OCI-LY1 (cell line): ENCODE measurements at regions not wholly inside any gene's neighbourhood (a gene's known extent, or its start where the extent isn't known, plus 50 kb on each side); places are given as distances from the start of the nearest gene placed in this dataset.

Experiments used
- H2AFZ ChIP-seq: fragments of 200-600 bp; sonication (generic), shearing (Covaris generic); 2 replicates; pipeline ENCODE4 v1.6.0; 2014; ENCODE audit warnings: antibody characterized with exemption, mild to moderate bottlenecking, low read length
- H3F3A ChIP-seq: fragments of 200-600 bp; sonication (generic), shearing (Covaris generic); 2 replicates; pipeline ENCODE4 v1.6.0; 2014; ENCODE audit warnings: mild to moderate bottlenecking, antibody characterized with exemption, low read length, moderate library complexity; ENCODE audit not compliant: insufficient read depth
- H3K27ac ChIP-seq: fragments of 200-600 bp; sonication (generic); 2 replicates; pipeline ENCODE4 v1.5.1; 2014; ENCODE audit warnings: low read length, mixed run types, mild to moderate bottlenecking, low read depth; ENCODE audit not compliant: poor library complexity, severe bottlenecking
- H3K27me3 ChIP-seq: fragments of 200-600 bp; sonication (generic); 2 replicates; pipeline ENCODE4 v1.6.0; 2014; ENCODE audit warnings: antibody characterized with exemption, mild to moderate bottlenecking, low read length, moderate library complexity; ENCODE audit not compliant: insufficient read depth
- H3K36me3 ChIP-seq: fragments of 200-600 bp; sonication (generic); 2 replicates; pipeline ENCODE4 v1.6.1; 2014; ENCODE audit warnings: mild to moderate bottlenecking, antibody characterized with exemption, low read length, moderate library complexity, mixed read lengths; ENCODE audit not compliant: insufficient read depth
- H3K4me1 ChIP-seq: fragments of 200-600 bp; sonication (generic); 2 replicates; pipeline ENCODE4 v1.5.1; 2014; ENCODE audit warnings: mild to moderate bottlenecking, low read length, moderate library complexity; ENCODE audit not compliant: insufficient read depth, severe bottlenecking
- H3K4me2 ChIP-seq: fragments of 200-600 bp; sonication (generic), shearing (Covaris generic); 2 replicates; pipeline ENCODE4 v1.6.1; 2014; ENCODE audit warnings: low read length
- H3K4me3 ChIP-seq: fragments of 200-600 bp; sonication (generic); 2 replicates; pipeline ENCODE4 v1.5.1; 2014; ENCODE audit warnings: low read length, low read depth, mild to moderate bottlenecking, mixed read lengths; ENCODE audit not compliant: poor library complexity, severe bottlenecking
- H3K79me2 ChIP-seq: fragments of 200-600 bp; shearing (Covaris generic); 2 replicates; pipeline ENCODE4 v1.6.1; 2016; ENCODE audit warnings: mixed run types, low read length, mixed read lengths; ENCODE audit not compliant: insufficient read depth
- H3K9ac ChIP-seq: fragments of 200-600 bp; sonication (generic), shearing (Covaris generic); 2 replicates; pipeline ENCODE4 v1.6.1; 2014; ENCODE audit warnings: mild to moderate bottlenecking, low read length, mixed read lengths
- H3K9me2 ChIP-seq: fragments of 200-600 bp; sonication (generic), shearing (Covaris generic); 2 replicates; pipeline ENCODE4 v1.6.1; 2014; ENCODE audit warnings: low read depth, mild to moderate bottlenecking, low read length, mixed read lengths
- H3K9me3 ChIP-seq: fragments of 200-600 bp; shearing (Covaris generic); 2 replicates; pipeline ENCODE4 v1.6.1; 2014; ENCODE audit warnings: low read length, mixed read lengths
- H4K20me1 ChIP-seq: fragments of 200-600 bp; sonication (generic), shearing (Covaris generic); 2 replicates; pipeline ENCODE4 v1.6.0; 2016; ENCODE audit warnings: mild to moderate bottlenecking, low read length; ENCODE audit not compliant: insufficient read depth
- EZH2 ChIP-seq: fragments of 200-600 bp; sonication (generic), shearing (Covaris generic); IDR thresholded peaks from 2 replicates; pipeline ENCODE4 v1.8.0; 2017; ENCODE audit warnings: borderline replicate concordance, mixed run types, mild to moderate bottlenecking, antibody characterized with exemption, low read length, moderate library complexity, mixed read lengths
- TF ChIP-seq, protein P1 (sequence below): fragments of 200-600 bp; sonication (generic), shearing (Covaris generic); IDR thresholded peaks from 2 replicates; pipeline ENCODE4 v1.5.1; 2017; ENCODE audit warnings: mild to moderate bottlenecking, antibody characterized with exemption, low read length, moderate library complexity, mixed read lengths

DNA sequence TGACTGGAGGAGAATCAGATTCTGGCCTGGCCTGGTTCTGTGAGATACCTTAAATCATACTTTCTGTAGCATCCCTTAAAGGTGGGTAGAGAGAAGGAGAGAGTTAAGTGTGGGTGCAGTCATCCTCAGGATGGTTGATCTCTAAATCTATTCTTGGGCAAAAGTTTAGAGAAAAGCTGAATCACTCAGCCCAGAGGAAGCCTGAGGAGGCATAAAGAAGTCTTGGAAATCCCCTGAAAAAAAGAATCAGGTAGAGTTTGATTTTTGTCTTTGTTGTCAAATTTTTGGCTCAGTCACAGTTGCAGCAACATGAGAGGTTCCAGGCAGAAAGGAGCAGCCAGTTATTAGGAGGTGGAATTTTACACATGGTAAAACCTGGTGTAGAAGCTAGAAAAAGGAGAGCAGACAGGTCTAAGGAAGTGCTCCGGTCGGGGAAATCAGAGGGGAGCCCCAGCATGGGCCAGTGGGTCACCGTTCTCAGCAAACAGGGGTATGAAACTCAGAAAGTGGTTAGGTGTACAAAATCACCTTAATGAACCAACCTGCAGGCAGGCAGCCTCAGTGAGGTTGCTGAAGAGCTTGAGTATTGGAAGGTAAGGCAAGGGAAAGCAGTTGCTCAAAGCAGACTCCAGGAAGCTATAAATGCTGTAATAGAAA, 116.2 kb upstream of the CNTLN start:
- no peak overlapping the region for H2AFZ ChIP-seq
- H3F3A ChIP-seq: no peaks in the 10 kb centered on the region
- no peaks in the 10 kb centered on the region for H3K27me3 ChIP-seq
- no peaks in the 10 kb centered on the region for H3K36me3 ChIP-seq
- no peaks in the 10 kb centered on the region for H4K20me1 ChIP-seq
- H3K9ac ChIP-seq: no peak overlapping the region
- H3K4me3 ChIP-seq: no peak overlapping the region
- TF ChIP-seq, protein P1, sequence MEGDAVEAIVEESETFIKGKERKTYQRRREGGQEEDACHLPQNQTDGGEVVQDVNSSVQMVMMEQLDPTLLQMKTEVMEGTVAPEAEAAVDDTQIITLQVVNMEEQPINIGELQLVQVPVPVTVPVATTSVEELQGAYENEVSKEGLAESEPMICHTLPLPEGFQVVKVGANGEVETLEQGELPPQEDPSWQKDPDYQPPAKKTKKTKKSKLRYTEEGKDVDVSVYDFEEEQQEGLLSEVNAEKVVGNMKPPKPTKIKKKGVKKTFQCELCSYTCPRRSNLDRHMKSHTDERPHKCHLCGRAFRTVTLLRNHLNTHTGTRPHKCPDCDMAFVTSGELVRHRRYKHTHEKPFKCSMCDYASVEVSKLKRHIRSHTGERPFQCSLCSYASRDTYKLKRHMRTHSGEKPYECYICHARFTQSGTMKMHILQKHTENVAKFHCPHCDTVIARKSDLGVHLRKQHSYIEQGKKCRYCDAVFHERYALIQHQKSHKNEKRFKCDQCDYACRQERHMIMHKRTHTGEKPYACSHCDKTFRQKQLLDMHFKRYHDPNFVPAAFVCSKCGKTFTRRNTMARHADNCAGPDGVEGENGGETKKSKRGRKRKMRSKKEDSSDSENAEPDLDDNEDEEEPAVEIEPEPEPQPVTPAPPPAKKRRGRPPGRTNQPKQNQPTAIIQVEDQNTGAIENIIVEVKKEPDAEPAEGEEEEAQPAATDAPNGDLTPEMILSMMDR: no peak
- TF ChIP-seq EZH2: no peak
- no peak overlapping the region for H3K27ac ChIP-seq
- no peaks in the 10 kb centered on the region for H3K9me2 ChIP-seq
- no peaks in the 10 kb centered on the region for H3K79me2 ChIP-seq
- no peak overlapping the region for H3K4me2 ChIP-seq
- H3K9me3 ChIP-seq: no peaks in the 10 kb centered on the region
- no peaks in the 10 kb centered on the region for H3K4me1 ChIP-seq

DNA sequence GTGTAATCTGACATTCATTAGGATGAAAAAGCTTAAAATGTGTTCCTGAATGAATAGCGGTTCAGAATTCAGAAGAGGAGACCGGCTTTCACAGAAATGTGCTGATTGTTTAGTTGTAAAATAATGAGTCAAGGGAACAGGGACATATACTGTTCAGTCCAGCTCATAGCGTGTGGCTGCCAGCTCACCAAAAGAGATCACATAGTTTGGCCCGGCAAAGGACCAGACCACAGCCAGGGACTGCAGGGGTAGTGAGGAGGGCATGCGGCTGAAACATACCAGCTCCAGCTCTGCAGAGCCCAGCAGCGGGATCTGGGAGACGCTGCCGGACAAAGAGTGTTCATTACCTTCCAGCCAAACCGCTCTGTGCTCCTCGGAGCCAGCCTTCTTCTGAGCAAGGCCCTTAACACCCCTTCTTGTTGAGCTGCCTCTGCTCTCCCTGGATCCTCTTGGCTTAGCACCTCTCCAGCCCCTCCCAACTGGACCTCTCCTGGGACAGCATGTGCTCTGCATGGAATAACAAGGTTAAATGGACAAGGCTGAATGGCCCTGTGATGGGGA, 116.8 kb upstream of the CNTLN start:
- no peak overlapping the region for H3K4me2 ChIP-seq
- H3K9me3 ChIP-seq: no peaks in the 10 kb centered on the region
- H3K27ac ChIP-seq: no peak overlapping the region
- TF ChIP-seq EZH2: no peak
- TF ChIP-seq, protein P1: no peak
- H3K4me1 ChIP-seq: no peaks in the 10 kb centered on the region
- H3K9ac ChIP-seq: no peak overlapping the region
- H3K27me3 ChIP-seq: no peaks in the 10 kb centered on the region
- H3K9me2 ChIP-seq: no peaks in the 10 kb centered on the region
- no peak overlapping the region for H3K4me3 ChIP-seq
- no peaks in the 10 kb centered on the region for H4K20me1 ChIP-seq
- no peaks in the 10 kb centered on the region for H3K36me3 ChIP-seq
- no peaks in the 10 kb centered on the region for H3F3A ChIP-seq
- H2AFZ ChIP-seq: no peak overlapping the region
- H3K79me2 ChIP-seq: no peaks in the 10 kb centered on the region

DNA sequence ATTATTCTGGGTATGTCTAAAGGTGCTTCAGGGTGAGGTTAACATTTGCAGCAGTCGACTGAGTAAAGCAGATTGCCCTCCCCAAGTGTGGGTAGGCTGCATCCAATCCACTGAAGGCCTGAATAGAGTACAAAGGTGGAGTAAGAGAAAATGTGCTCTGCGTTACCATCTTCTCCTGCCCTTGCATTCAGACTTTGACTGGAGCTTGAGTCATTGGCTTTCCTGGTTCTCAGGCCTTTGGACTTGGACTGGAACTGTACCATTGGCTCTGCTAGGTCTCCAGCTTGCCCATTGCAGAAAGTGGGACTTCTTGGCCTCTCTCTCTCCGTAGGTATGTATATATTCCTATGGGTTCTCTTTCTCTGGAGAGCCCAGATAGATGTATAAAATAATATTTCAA, 120.9 kb upstream of the CNTLN start:
- Histone ChIP-seq H3K9ac (no peak overlapping the region), H3K9me3 (no peaks in the 10 kb centered on the region), H3K4me3 (no peak overlapping the region), H2AFZ (no peak overlapping the region), H3K4me1 (no peaks in the 10 kb centered on the region), H4K20me1 (no peaks in the 10 kb centered on the region), H3K79me2 (no peaks in the 10 kb centered on the region), H3K27me3 (no peaks in the 10 kb centered on the region), H3F3A (no peaks in the 10 kb centered on the region), H3K36me3 (no peaks in the 10 kb centered on the region), H3K9me2 (no peaks in the 10 kb centered on the region), H3K27ac (no peak overlapping the region), H3K4me2 (no peak overlapping the region)
- TF ChIP-seq, protein P1: no peak
- TF ChIP-seq EZH2: no peak
